ENCODE measurements at regions not wholly inside any gene's neighbourhood (a gene's known extent, or its start where the extent isn't known, plus 50 kb on each side); places are given as distances from the start of the nearest gene placed in this dataset.
"Not testable (repeated sequence)": the region's sequence is repeated elsewhere in the genome, so short reads cannot be mapped to it uniquely, and the experiment has no call there.

GRCh38 chr18:39586741-39587140 lies 2021.1 kb upstream of the CELF4 start:
- intact Hi-C loops (cut with micrococcal nuclease), result no loop called here
- peaks cover 3 to 9% of the 10 kb centered on the region in 2 donors for H3K9me3 Mint-ChIP-seq
- H3K9me3 ChIP-seq (ENCODE audit: control insufficient read depth, insufficient read depth, low read length), result no peaks in the 10 kb centered on the region
- H3K36me3 Mint-ChIP-seq, result no peaks in the 10 kb centered on the region
- no peaks in the 10 kb centered on the region for H3K4me1 ChIP-seq (ENCODE audit: control insufficient read depth, insufficient read depth, low read length)
- H3K27ac ChIP-seq (ENCODE audit: low read length), result no peak overlapping the region
- H3K27ac Mint-ChIP-seq, result no peak overlapping the region
- 99% methylated on average over 5 of the region's 5 CpGs for WGBS (ENCODE audit: insufficient coverage)
- DNase-seq (no peak), ATAC-seq (no peak)
- no peaks in the 10 kb centered on the region for H3K4me1 Mint-ChIP-seq
- TF ChIP-seq CTCF (IDR thresholded peaks at IDR 0.05), result no peak
- H3K4me3 Mint-ChIP-seq, result no peak overlapping the region
- H3K4me3 ChIP-seq (ENCODE audit: low read length), result no peak overlapping the region
- H3K36me3 ChIP-seq (ENCODE audit: control insufficient read depth, insufficient read depth, low read length), result no peaks in the 10 kb centered on the region
- no peaks in the 10 kb centered on the region for H3K27me3 ChIP-seq (ENCODE audit: control insufficient read depth, insufficient read depth, low read length)
- no peaks in the 10 kb centered on the region for H3K27me3 Mint-ChIP-seq (ENCODE audit: low read depth in 2 of 2)

GRCh38 chr18:39574897-39575296 lies 2009.3 kb upstream of the CELF4 start:
- Mint-ChIP-seq H3K4me1 (no peaks in the 10 kb centered on the region), H3K27ac (no peak overlapping the region), H3K36me3 (no peaks in the 10 kb centered on the region), H3K27me3 (ENCODE audit: low read depth in 2 of 2) (no peaks in the 10 kb centered on the region), H3K9me3 (peaks cover 2 to 3% of the 10 kb centered on the region in 2 donors), H3K4me3 (no peak overlapping the region)
- Histone ChIP-seq H3K4me1 (ENCODE audit: control insufficient read depth, insufficient read depth, low read length) (no peaks in the 10 kb centered on the region), H3K36me3 (ENCODE audit: control insufficient read depth, insufficient read depth, low read length) (no peaks in the 10 kb centered on the region), H3K4me3 (ENCODE audit: low read length) (no peak overlapping the region), H3K27ac (ENCODE audit: low read length) (no peak overlapping the region), H3K27me3 (ENCODE audit: control insufficient read depth, insufficient read depth, low read length) (no peaks in the 10 kb centered on the region), H3K9me3 (ENCODE audit: control insufficient read depth, insufficient read depth, low read length) (no peaks in the 10 kb centered on the region)
- TF ChIP-seq CTCF (IDR thresholded peaks at IDR 0.05), result no peak
- no peak for DNase-seq
- intact Hi-C loops (cut with micrococcal nuclease), result no loop called here
- 89% methylated on average over 4 of the region's 4 CpGs for WGBS (ENCODE audit: insufficient coverage)
- no peak for ATAC-seq

GRCh38 chr18:39571511-39571910 lies 2005.9 kb upstream of the CELF4 start:
- Mint-ChIP-seq H3K4me3 (no peak overlapping the region), H3K36me3 (no peaks in the 10 kb centered on the region), H3K27me3 (ENCODE audit: low read depth in 2 of 2) (no peaks in the 10 kb centered on the region), H3K9me3 (no peaks in the 10 kb centered on the region), H3K27ac (no peak overlapping the region), H3K4me1 (no peaks in the 10 kb centered on the region)
- no peaks in the 10 kb centered on the region for H3K36me3 ChIP-seq (ENCODE audit: control insufficient read depth, insufficient read depth, low read length)
- no peaks in the 10 kb centered on the region for H3K4me1 ChIP-seq (ENCODE audit: control insufficient read depth, insufficient read depth, low read length)
- H3K27me3 ChIP-seq (ENCODE audit: control insufficient read depth, insufficient read depth, low read length), result no peaks in the 10 kb centered on the region
- peak in 1 of 2 donors; percentile 5 for DNase-seq
- TF ChIP-seq CTCF (IDR thresholded peaks at IDR 0.05), result no peak
- intact Hi-C loops (cut with micrococcal nuclease), result no loop called here
- H3K27ac ChIP-seq (ENCODE audit: low read length), result no peak overlapping the region
- no CpG with 5 or more reads among the region's 5 CpGs for WGBS (ENCODE audit: insufficient coverage)
- H3K9me3 ChIP-seq (ENCODE audit: control insufficient read depth, insufficient read depth, low read length), result no peaks in the 10 kb centered on the region
- H3K4me3 ChIP-seq (ENCODE audit: low read length), result no peak overlapping the region
- ATAC-seq, result no peak

GRCh38 chr18:39565551-39566230 lies 2000.1 kb upstream of the CELF4 start:
- H3K4me1 Mint-ChIP-seq; H3K27ac ChIP-seq (ENCODE audit: low read length); ATAC-seq; H3K9me3 ChIP-seq (ENCODE audit: control insufficient read depth, insufficient read depth, low read length); H3K27me3 ChIP-seq (ENCODE audit: control insufficient read depth, insufficient read depth, low read length); H3K36me3 ChIP-seq (ENCODE audit: control insufficient read depth, insufficient read depth, low read length); H3K4me1 ChIP-seq (ENCODE audit: control insufficient read depth, insufficient read depth, low read length); H3K27me3 Mint-ChIP-seq (ENCODE audit: low read depth in 2 of 2); H3K36me3 Mint-ChIP-seq; DNase-seq; H3K4me3 Mint-ChIP-seq; H3K9me3 Mint-ChIP-seq; H3K4me3 ChIP-seq (ENCODE audit: low read length); H3K27ac Mint-ChIP-seq; intact Hi-C loops (cut with micrococcal nuclease): not testable (repeated sequence)
- WGBS (ENCODE audit: insufficient coverage), result 89% methylated on average over 22 of the region's 32 CpGs
